Transverse colon (tissue), 4 donors: ENCODE measurements at regions not wholly inside any gene's neighbourhood (a gene's known extent, or its start where the extent isn't known, plus 50 kb on each side); places are given as distances from the start of the nearest gene placed in this dataset.

Experiments
- DNase-seq: peaks from one replicate; pipeline ENCODE4 v3.0.0-alpha.2; 2019
- H3K27ac ChIP-seq, 4 donors: fragments of 200-600 bp; sonication (generic); 2 replicates each; pipeline ENCODE4 v1.5.1; 2016 to 2018; ENCODE audit warnings: inconsistent platforms in 4 of 4
- H3K27me3 ChIP-seq: fragments of 200-600 bp; sonication (generic); 2 replicates; pipeline ENCODE4 v1.5.1; 2017; ENCODE audit warnings: inconsistent platforms
- H3K36me3 ChIP-seq, 4 donors: fragments of 200-600 bp; sonication (generic); 2 replicates each; pipeline ENCODE4 v1.5.1; 2017 to 2019; ENCODE audit warnings: inconsistent platforms in 4 of 4
- H3K4me1 ChIP-seq, 4 donors: fragments of 200-600 bp; sonication (generic); 2 replicates each; pipeline ENCODE4 v1.5.1; 2017 to 2020; ENCODE audit warnings: inconsistent platforms in 4 of 4
- H3K4me3 ChIP-seq, 4 donors: fragments of 200-600 bp; sonication (generic); 1 replicate in 1 of 4; 2 replicates in 3 of 4; pipeline versions ENCODE4 v1.5.1 to v1.6.1; 2017 to 2019; ENCODE audit warnings: inconsistent platforms in 4 of 4
- H3K9me3 ChIP-seq, 2 donors: fragments of 200-600 bp; sonication (generic); 2 replicates each; pipeline ENCODE4 v1.5.1; 2017 to 2019; ENCODE audit warnings: inconsistent platforms in 2 of 2
- EP300 ChIP-seq: sonication (generic); formaldehyde crosslinking; IDR thresholded peaks from one replicate; pipeline ENCODE4 v1.6.1; 2017; ENCODE audit warnings: antibody characterized with exemption, low read depth
- POLR2A ChIP-seq: fragments of 450-650 bp; IDR thresholded peaks from one replicate; pipeline ENCODE4 v1.6.1; 2016; ENCODE audit warnings: antibody characterized with exemption, mild to moderate bottlenecking, moderate library complexity
- POLR2AphosphoS5 ChIP-seq, 3 donors: sonication (generic); formaldehyde crosslinking; IDR thresholded peaks; one replicate each; pipeline ENCODE4 v1.6.1; 2016; ENCODE audit warnings: antibody characterized with exemption in 3 of 3
- WGBS, 2 donors: methylation state at CpG; one replicate each; pipeline ENCODE4 v1.1.5; 2018; ENCODE audit warnings: low coverage in 1 of 2; 5-methylcytosine and 5-hydroxymethylcytosine counted together
- in situ Hi-C, 4 donors: fragments of 200-750 bp; cut with MboI; loops; one replicate each; pipeline versions ENCODE4 v1.15.0 to v1.15.1; 2017; ENCODE audit warnings: low sequenced_read_pairs in 3 of 4, low pct_ligation_motif_present in 1 of 4, low pct_unique_long_range_greater_than_20kb in 1 of 4
- intact Hi-C: fragments of 100-400 bp; cut with DNase I; formaldehyde crosslinking; loops from one replicate; pipeline ENCODE4 v1.15.1; 2023; ENCODE audit warnings: low total_unique reads
- TF ChIP-seq, protein P1 (sequence below), 5 experiments: fragments of 200-600 bp in 3 of 5; fragments of 450-650 bp in 2 of 5; sonication (generic) in 3 of 5; IDR thresholded peaks; 1 replicate in 2 of 5; 2 replicates in 3 of 5; pipeline ENCODE4 v1.5.1; 2016 to 2017; ENCODE audit warnings: antibody characterized with exemption in 5 of 5, inconsistent platforms in 3 of 5, mild to moderate bottlenecking in 2 of 5, moderate library complexity in 1 of 5

DNA sequence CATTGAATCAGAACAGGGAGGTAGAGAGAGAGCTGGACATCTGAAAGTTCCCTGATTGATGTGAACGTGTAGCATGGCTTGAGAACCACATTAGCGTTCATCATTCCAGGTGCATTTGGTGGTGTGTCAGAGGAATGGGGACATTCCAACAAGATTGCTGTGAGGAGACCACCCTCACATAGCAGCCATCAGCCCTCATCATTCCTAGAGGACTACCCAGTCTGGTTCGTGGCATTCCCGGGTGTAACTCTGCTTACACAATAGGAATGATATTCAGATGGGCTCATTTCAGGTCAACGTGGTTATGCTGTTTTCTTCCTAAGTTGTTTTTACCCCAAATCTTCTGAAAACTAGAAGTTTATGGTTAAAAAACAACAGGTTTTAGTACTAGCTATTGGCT, 62.2 kb upstream of the KLHL31 start:
- no peaks in the 10 kb centered on the region for H3K27me3 ChIP-seq
- WGBS, 2 donors: 71 to 80% methylated on average over 1 to 5 of the region's 5 CpGs
- peaks cover 0 to 13% (median 0%) of the 10 kb centered on the region in 4 donors for H3K4me1 ChIP-seq
- no peak overlapping the region for H3K4me3 ChIP-seq
- no peaks in the 10 kb centered on the region for H3K9me3 ChIP-seq
- no peak overlapping the region for H3K27ac ChIP-seq
- TF ChIP-seq, protein P1, sequence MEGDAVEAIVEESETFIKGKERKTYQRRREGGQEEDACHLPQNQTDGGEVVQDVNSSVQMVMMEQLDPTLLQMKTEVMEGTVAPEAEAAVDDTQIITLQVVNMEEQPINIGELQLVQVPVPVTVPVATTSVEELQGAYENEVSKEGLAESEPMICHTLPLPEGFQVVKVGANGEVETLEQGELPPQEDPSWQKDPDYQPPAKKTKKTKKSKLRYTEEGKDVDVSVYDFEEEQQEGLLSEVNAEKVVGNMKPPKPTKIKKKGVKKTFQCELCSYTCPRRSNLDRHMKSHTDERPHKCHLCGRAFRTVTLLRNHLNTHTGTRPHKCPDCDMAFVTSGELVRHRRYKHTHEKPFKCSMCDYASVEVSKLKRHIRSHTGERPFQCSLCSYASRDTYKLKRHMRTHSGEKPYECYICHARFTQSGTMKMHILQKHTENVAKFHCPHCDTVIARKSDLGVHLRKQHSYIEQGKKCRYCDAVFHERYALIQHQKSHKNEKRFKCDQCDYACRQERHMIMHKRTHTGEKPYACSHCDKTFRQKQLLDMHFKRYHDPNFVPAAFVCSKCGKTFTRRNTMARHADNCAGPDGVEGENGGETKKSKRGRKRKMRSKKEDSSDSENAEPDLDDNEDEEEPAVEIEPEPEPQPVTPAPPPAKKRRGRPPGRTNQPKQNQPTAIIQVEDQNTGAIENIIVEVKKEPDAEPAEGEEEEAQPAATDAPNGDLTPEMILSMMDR (IDR thresholded peaks at IDR 0.05): no peak
- TF ChIP-seq EP300: no peak
- no peak for DNase-seq
- H3K36me3 ChIP-seq: no peaks in the 10 kb centered on the region
- in situ Hi-C loops (loop anchor here in 2 of 4 donors (10.0 kb wide), 3 partner anchors 223 to 233 kb away; no protein-coding TSS in a partner anchor), intact Hi-C loops (loop anchor here (2.0 to 5.0 kb wide), 2 partner anchors 235 to 555 kb away; no protein-coding TSS in a partner anchor)

DNA sequence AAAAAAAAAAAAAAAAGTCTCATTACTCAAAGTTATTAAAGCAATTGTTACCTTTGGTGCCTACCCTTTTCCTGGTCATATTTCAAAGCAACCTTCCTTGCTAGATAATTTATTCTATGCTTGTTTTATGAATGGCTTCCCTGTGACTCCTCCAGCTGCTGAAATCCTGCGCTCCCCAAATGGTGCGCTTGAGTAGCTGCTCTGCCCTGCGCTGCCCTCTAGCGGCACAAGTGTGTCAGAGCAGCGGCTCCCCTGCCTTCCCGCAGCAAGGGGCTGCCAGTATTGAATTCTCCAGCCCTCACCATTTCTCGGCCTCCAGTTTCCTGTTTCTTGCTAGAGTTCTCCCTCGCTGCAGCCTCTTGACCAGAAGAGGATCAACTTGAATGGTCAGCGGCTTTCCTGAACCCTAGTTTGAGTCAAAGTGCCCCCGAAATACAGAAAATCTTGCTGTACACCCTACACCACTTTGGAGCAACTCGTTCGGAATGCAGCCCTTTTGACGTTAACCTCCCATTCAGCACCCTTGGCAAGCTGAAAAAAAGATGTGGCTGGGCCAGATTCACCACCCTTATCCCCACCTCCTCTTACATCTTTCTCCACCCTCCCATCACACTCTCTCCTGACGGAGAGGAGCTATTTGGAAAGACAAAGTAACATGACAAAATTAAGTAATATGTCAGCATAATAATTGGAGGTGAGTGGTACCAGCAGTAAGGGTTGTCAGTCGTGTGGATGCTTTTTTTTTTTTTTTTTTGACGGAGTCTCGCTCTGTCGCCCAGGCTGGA, 60.4 kb upstream of the KLHL31 start:
- no peaks in the 10 kb centered on the region for H3K27me3 ChIP-seq
- peaks cover 0 to 13% (median 0%) of the 10 kb centered on the region in 4 donors for H3K4me1 ChIP-seq
- WGBS, 2 donors: 24 to 38% methylated on average over 4 to 18 of the region's 18 CpGs
- DNase-seq: peak; percentile 82
- TF ChIP-seq EP300 (no peak), POLR2AphosphoS5 (IDR thresholded peaks at IDR 0.05) (no peak)
- TF ChIP-seq, protein P1 (IDR thresholded peaks at IDR 0.05): peak; percentile 90 to 97 (median 94)
- H3K27ac ChIP-seq: no peak overlapping the region
- in situ Hi-C loops (loop anchor here in 2 of 4 donors (10.0 kb wide), 3 partner anchors 221 to 231 kb away; no protein-coding TSS in a partner anchor), intact Hi-C loops (loop anchor here (5.0 kb wide), 1 partner anchor 554 kb away; no protein-coding TSS in a partner anchor)
- H3K9me3 ChIP-seq: no peaks in the 10 kb centered on the region
- H3K36me3 ChIP-seq: no peaks in the 10 kb centered on the region
- H3K4me3 ChIP-seq: no peak overlapping the region

DNA sequence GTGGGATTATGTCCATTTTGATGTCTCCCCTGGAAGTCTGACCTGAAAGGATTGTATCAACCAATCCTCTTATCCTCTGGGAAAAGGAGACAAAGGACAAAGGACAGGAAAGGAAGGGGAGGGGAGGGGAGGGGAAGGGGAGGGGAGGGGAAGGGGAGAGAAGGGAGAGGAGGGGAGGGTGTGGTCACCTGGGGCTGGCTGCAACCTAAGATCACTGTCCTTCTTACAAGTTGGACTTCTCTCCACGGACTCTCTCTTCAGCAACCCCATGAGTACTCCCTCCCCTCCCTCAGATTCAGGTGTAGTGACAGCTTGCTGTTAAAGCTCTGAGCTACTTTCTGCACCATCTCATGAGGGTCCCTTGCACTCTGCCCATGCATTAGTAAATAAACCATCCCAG, 58.9 kb upstream of the KLHL31 start:
- Histone ChIP-seq H3K9me3 (no peaks in the 10 kb centered on the region), H3K27ac (no peak overlapping the region), H3K36me3 (no peaks in the 10 kb centered on the region), H3K4me1 (peaks cover 0 to 13% (median 0%) of the 10 kb centered on the region in 4 donors), H3K27me3 (no peaks in the 10 kb centered on the region), H3K4me3 (no peak overlapping the region)
- WGBS, 2 donors: 56% methylated on average over 1 of the region's 1 CpG; no CpG with 5 or more reads in 1 of the 2 donors
- in situ Hi-C loops (loop anchor here (5.0 to 25.0 kb wide), 5 partner anchors 220 to 537 kb away; no protein-coding TSS in a partner anchor), intact Hi-C loops (no loop called here)
- TF ChIP-seq POLR2AphosphoS5 (IDR thresholded peaks at IDR 0.05) (no peak), EP300 (no peak), POLR2A (no peak)
- TF ChIP-seq, protein P1 (IDR thresholded peaks at IDR 0.05): no peak
- DNase-seq: no peak

DNA sequence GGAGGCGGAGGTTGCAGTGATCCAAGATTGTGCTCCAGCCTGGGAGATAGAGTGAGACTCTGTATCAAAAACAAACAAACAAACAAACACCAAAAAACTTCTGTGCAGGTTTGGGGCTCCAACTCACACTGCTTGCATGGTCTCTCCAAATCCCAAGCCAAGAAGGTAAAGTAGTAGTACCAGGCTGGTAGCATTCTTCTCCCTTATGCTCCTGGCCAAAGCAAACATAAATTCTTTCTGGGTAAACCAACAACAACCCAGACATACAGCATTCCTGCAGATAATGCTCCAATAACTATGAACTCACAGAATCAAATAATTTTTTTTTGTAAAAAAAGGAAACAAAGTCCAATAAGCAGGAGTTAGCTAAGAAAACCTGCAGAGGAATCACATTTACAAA, 57.8 kb upstream of the KLHL31 start:
- Histone ChIP-seq H3K36me3 (no peaks in the 10 kb centered on the region), H3K9me3 (no peaks in the 10 kb centered on the region), H3K4me3 (no peak overlapping the region), H3K27ac (no peak overlapping the region), H3K27me3 (no peaks in the 10 kb centered on the region), H3K4me1 (peaks cover 0 to 16% (median 0%) of the 10 kb centered on the region in 4 donors)
- intact Hi-C loops (no loop called here), in situ Hi-C loops (loop anchor here (5.0 to 25.0 kb wide), 5 partner anchors 219 to 536 kb away; no protein-coding TSS in a partner anchor)
- DNase-seq: no peak
- TF ChIP-seq POLR2A (no peak), POLR2AphosphoS5 (IDR thresholded peaks at IDR 0.05) (no peak), EP300 (no peak)
- TF ChIP-seq, protein P1 (IDR thresholded peaks at IDR 0.05): no peak
- WGBS, 2 donors: 100% methylated on average over 1 of the region's 1 CpG; no CpG with 5 or more reads in 1 of the 2 donors
